WTC11 (cell line): ENCODE measurements at regions not wholly inside any gene's neighbourhood (a gene's known extent, or its start where the extent isn't known, plus 50 kb on each side); places are given as distances from the start of the nearest gene placed in this dataset.

Experiments
- ATAC-seq: fragments of 200-7000 bp; cut with Tn5 transposase; 2 replicates; pipeline ENCODE4 v1.10.0; 2021; ENCODE audit warnings: mild to moderate bottlenecking, moderate library complexity
- CTCF ChIA-PET: fragments of 300-600 bp; sonication (Branson Sonifier 250); formaldehyde crosslinking; loops from one replicate; lab custom pipeline; 2021; ENCODE audit warnings: antibody characterized with exemption; lab: Charles Lee
- POLR2A ChIA-PET: fragments of 350-600 bp; sonication (Branson Sonifier 250); formaldehyde crosslinking; loops from one replicate; lab custom pipeline; 2021; ENCODE audit warnings: antibody characterized with exemption; lab: Charles Lee
- DNase-seq: peaks from one replicate; pipeline ENCODE4 v3.0.0; 2021; ENCODE audit warnings: low spot score
- H3K27ac Mint-ChIP-seq: 2 replicates; pipeline ENCODE4 v1.8.0; 2021; ENCODE audit warnings: mixed read lengths
- H3K27me3 Mint-ChIP-seq: 2 replicates; pipeline ENCODE4 v1.8.0; 2021; ENCODE audit warnings: low read depth, mild to moderate bottlenecking, moderate library complexity, mixed read lengths
- H3K36me3 Mint-ChIP-seq: 2 replicates; pipeline ENCODE4 v1.8.0; 2021; ENCODE audit warnings: mixed read lengths
- H3K4me1 Mint-ChIP-seq: 2 replicates; pipeline ENCODE4 v1.8.0; 2022; ENCODE audit warnings: mixed read lengths
- H3K4me3 Mint-ChIP-seq: 2 replicates; pipeline ENCODE4 v1.8.0; 2021; ENCODE audit warnings: mild to moderate bottlenecking, moderate library complexity, mixed read lengths
- H3K9me3 Mint-ChIP-seq: 2 replicates; pipeline ENCODE4 v1.8.0; 2021; ENCODE audit warnings: mixed read lengths
- GABPB1 ChIP-seq: sonication (generic); formaldehyde crosslinking; IDR thresholded peaks from 2 replicates; pipeline ENCODE4 v1.8.1; 2023; ENCODE audit warnings: mild to moderate bottlenecking, missing genetic modification reagents
- IRF2 ChIP-seq: sonication (generic); formaldehyde crosslinking; IDR thresholded peaks from 2 replicates; pipeline ENCODE4 v1.8.0; 2022; ENCODE audit warnings: low read depth, missing genetic modification reagents, borderline replicate concordance
- NFYB ChIP-seq: sonication (generic); formaldehyde crosslinking; conservative IDR thresholded peaks from 2 replicates; pipeline ENCODE4 v1.8.0; 2022; ENCODE audit warnings: low read depth, missing genetic modification reagents
- NR1H2 ChIP-seq: sonication (generic); formaldehyde crosslinking; IDR thresholded peaks from 2 replicates; pipeline ENCODE4 v1.9.0; 2021; ENCODE audit warnings: mild to moderate bottlenecking, moderate library complexity, missing genetic modification reagents
- SP1 ChIP-seq: sonication (generic); formaldehyde crosslinking; conservative IDR thresholded peaks from 2 replicates; pipeline ENCODE4 v1.8.1; 2022; ENCODE audit warnings: missing genetic modification reagents
- TCF7 ChIP-seq: sonication (generic); formaldehyde crosslinking; IDR thresholded peaks from 2 replicates; pipeline ENCODE4 v1.8.0; 2022; ENCODE audit warnings: mild to moderate bottlenecking, low read depth, missing genetic modification reagents, moderate library complexity
- ZNF138 ChIP-seq: sonication (generic); formaldehyde crosslinking; conservative IDR thresholded peaks from 2 replicates; pipeline ENCODE4 v1.8.1; 2022; ENCODE audit warnings: mild to moderate bottlenecking, moderate library complexity, missing genetic modification reagents
- TF ChIP-seq, protein P1 (sequence below): sonication (generic); formaldehyde crosslinking; conservative IDR thresholded peaks from 2 replicates; pipeline ENCODE4 v1.8.1; 2022; ENCODE audit warnings: mild to moderate bottlenecking, missing genetic modification reagents
- TF ChIP-seq, protein P2 (sequence below): sonication (generic); formaldehyde crosslinking; IDR thresholded peaks from 2 replicates; pipeline ENCODE4 v1.8.0; 2023; ENCODE audit warnings: missing genetic modification reagents
- TF ChIP-seq, protein P3 (sequence below): sonication (generic); formaldehyde crosslinking; IDR thresholded peaks from 2 replicates; pipeline ENCODE4 v1.8.1; 2022; ENCODE audit warnings: mild to moderate bottlenecking, moderate library complexity, missing genetic modification reagents
- TF ChIP-seq, protein P4 (sequence below): fragments of 250-450 bp; sonication (Bioruptor Pico); IDR thresholded peaks from 2 replicates; pipeline ENCODE4 v1.9.0; 2021; ENCODE audit warnings: mild to moderate bottlenecking, borderline replicate concordance
- TF ChIP-seq, protein P5 (sequence below): fragments of 200-600 bp; IDR thresholded peaks from 2 replicates; pipeline ENCODE4 v1.8.0; 2022; ENCODE audit warnings: antibody characterized with exemption
- TF ChIP-seq, protein P6 (sequence below): sonication (generic); formaldehyde crosslinking; IDR thresholded peaks from 2 replicates; pipeline ENCODE4 v1.8.1; 2022; ENCODE audit warnings: missing genetic modification reagents, borderline replicate concordance
- TF ChIP-seq, protein P7 (sequence below): sonication (generic); formaldehyde crosslinking; IDR thresholded peaks from 2 replicates; pipeline ENCODE4 v1.8.1; 2022; ENCODE audit warnings: low read depth, missing genetic modification reagents, borderline replicate concordance

DNA sequence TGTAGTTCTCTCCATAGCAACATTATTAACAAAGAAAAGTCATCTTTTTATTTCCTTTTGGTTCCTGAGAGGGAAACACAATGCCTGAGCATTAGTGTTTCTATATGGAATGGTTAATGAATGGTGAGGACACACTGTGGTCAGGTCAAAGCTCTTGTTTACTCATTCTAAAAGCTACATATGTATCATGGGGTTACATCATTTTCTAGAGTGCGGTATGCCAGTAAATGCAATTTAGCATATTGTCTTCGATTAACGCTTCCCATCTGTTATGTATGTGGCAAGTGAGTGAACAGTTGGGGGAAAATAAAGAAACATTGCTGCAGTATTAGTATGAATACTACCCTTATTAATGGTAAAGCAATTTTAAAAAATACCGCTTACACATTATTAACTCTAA, 1152.2 kb upstream of the SPRY2 start:
- Mint-ChIP-seq H3K4me1 (peaks cover 11% of the 10 kb centered on the region), H3K27me3 (no peaks in the 10 kb centered on the region), H3K9me3 (peaks cover 4% of the 10 kb centered on the region), H3K4me3 (no peak overlapping the region), H3K36me3 (no peaks in the 10 kb centered on the region), H3K27ac (no peak overlapping the region; the same call in 1 of the 2 replicates)
- ATAC-seq: no peak
- POLR2A ChIA-PET: no interaction called here
- CTCF ChIA-PET: no interaction called here
- TF ChIP-seq GABPB1: peak; percentile 83
- TF ChIP-seq, protein P1, sequence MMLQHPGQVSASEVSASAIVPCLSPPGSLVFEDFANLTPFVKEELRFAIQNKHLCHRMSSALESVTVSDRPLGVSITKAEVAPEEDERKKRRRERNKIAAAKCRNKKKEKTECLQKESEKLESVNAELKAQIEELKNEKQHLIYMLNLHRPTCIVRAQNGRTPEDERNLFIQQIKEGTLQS (CRISPR knock-in tag): no peak
- DNase-seq: no peak

DNA sequence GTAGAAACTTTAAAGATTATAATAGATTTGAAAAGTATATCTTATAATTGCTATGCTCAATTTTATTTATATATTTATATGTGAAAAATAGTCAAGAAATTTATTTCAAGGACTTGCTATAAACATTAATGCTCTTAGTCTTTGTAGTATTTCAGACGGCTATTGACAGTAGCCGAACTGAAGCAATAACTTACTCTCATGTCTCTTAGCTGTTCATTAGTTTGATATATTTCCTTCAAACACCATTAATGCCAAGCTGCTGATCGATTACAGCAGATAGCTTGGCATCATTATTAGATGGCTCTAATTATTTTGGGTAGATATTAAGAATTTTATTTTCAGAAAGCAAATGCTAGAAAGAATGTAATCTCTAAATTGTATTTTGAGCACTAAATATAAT, 1151.5 kb upstream of the SPRY2 start:
- H3K27me3 Mint-ChIP-seq: no peaks in the 10 kb centered on the region
- no peak for DNase-seq
- H3K4me1 Mint-ChIP-seq: peaks cover 12% of the 10 kb centered on the region
- no peak for ATAC-seq
- TF ChIP-seq NFYB (CRISPR knock-in tag): no peak
- no peak for TF ChIP-seq SP1 (CRISPR knock-in tag)
- TF ChIP-seq ZNF138 (CRISPR knock-in tag): no peak
- TF ChIP-seq, protein P2, sequence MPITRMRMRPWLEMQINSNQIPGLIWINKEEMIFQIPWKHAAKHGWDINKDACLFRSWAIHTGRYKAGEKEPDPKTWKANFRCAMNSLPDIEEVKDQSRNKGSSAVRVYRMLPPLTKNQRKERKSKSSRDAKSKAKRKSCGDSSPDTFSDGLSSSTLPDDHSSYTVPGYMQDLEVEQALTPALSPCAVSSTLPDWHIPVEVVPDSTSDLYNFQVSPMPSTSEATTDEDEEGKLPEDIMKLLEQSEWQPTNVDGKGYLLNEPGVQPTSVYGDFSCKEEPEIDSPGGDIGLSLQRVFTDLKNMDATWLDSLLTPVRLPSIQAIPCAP (CRISPR knock-in tag): no peak
- TF ChIP-seq, protein P3, sequence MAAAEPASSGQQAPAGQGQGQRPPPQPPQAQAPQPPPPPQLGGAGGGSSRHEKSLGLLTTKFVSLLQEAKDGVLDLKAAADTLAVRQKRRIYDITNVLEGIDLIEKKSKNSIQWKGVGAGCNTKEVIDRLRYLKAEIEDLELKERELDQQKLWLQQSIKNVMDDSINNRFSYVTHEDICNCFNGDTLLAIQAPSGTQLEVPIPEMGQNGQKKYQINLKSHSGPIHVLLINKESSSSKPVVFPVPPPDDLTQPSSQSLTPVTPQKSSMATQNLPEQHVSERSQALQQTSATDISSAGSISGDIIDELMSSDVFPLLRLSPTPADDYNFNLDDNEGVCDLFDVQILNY: no peak
- TF ChIP-seq IRF2 (CRISPR knock-in tag): no peak
- TF ChIP-seq, protein P4, sequence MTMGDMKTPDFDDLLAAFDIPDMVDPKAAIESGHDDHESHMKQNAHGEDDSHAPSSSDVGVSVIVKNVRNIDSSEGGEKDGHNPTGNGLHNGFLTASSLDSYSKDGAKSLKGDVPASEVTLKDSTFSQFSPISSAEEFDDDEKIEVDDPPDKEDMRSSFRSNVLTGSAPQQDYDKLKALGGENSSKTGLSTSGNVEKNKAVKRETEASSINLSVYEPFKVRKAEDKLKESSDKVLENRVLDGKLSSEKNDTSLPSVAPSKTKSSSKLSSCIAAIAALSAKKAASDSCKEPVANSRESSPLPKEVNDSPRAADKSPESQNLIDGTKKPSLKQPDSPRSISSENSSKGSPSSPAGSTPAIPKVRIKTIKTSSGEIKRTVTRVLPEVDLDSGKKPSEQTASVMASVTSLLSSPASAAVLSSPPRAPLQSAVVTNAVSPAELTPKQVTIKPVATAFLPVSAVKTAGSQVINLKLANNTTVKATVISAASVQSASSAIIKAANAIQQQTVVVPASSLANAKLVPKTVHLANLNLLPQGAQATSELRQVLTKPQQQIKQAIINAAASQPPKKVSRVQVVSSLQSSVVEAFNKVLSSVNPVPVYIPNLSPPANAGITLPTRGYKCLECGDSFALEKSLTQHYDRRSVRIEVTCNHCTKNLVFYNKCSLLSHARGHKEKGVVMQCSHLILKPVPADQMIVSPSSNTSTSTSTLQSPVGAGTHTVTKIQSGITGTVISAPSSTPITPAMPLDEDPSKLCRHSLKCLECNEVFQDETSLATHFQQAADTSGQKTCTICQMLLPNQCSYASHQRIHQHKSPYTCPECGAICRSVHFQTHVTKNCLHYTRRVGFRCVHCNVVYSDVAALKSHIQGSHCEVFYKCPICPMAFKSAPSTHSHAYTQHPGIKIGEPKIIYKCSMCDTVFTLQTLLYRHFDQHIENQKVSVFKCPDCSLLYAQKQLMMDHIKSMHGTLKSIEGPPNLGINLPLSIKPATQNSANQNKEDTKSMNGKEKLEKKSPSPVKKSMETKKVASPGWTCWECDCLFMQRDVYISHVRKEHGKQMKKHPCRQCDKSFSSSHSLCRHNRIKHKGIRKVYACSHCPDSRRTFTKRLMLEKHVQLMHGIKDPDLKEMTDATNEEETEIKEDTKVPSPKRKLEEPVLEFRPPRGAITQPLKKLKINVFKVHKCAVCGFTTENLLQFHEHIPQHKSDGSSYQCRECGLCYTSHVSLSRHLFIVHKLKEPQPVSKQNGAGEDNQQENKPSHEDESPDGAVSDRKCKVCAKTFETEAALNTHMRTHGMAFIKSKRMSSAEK (CRISPR knock-in tag): no peak
- TF ChIP-seq, protein P5, sequence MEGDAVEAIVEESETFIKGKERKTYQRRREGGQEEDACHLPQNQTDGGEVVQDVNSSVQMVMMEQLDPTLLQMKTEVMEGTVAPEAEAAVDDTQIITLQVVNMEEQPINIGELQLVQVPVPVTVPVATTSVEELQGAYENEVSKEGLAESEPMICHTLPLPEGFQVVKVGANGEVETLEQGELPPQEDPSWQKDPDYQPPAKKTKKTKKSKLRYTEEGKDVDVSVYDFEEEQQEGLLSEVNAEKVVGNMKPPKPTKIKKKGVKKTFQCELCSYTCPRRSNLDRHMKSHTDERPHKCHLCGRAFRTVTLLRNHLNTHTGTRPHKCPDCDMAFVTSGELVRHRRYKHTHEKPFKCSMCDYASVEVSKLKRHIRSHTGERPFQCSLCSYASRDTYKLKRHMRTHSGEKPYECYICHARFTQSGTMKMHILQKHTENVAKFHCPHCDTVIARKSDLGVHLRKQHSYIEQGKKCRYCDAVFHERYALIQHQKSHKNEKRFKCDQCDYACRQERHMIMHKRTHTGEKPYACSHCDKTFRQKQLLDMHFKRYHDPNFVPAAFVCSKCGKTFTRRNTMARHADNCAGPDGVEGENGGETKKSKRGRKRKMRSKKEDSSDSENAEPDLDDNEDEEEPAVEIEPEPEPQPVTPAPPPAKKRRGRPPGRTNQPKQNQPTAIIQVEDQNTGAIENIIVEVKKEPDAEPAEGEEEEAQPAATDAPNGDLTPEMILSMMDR: no peak
- TF ChIP-seq, protein P6, sequence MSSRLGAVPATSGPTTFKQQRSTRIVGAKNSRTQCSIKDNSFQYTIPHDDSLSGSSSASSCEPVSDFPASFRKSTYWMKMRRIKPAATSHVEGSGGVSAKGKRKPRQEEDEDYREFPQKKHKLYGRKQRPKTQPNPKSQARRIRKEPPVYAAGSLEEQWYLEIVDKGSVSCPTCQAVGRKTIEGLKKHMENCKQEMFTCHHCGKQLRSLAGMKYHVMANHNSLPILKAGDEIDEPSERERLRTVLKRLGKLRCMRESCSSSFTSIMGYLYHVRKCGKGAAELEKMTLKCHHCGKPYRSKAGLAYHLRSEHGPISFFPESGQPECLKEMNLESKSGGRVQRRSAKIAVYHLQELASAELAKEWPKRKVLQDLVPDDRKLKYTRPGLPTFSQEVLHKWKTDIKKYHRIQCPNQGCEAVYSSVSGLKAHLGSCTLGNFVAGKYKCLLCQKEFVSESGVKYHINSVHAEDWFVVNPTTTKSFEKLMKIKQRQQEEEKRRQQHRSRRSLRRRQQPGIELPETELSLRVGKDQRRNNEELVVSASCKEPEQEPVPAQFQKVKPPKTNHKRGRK: no peak
- no peak for TF ChIP-seq NR1H2 (CRISPR knock-in tag)
- no peak for TF ChIP-seq GABPB1
- TF ChIP-seq, protein P7, sequence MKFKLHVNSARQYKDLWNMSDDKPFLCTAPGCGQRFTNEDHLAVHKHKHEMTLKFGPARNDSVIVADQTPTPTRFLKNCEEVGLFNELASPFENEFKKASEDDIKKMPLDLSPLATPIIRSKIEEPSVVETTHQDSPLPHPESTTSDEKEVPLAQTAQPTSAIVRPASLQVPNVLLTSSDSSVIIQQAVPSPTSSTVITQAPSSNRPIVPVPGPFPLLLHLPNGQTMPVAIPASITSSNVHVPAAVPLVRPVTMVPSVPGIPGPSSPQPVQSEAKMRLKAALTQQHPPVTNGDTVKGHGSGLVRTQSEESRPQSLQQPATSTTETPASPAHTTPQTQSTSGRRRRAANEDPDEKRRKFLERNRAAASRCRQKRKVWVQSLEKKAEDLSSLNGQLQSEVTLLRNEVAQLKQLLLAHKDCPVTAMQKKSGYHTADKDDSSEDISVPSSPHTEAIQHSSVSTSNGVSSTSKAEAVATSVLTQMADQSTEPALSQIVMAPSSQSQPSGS (CRISPR knock-in tag): no peak
- no peak for TF ChIP-seq TCF7
- H3K9me3 Mint-ChIP-seq: no peaks in the 10 kb centered on the region
- H3K36me3 Mint-ChIP-seq: no peaks in the 10 kb centered on the region
- no peak overlapping the region for H3K4me3 Mint-ChIP-seq
- H3K27ac Mint-ChIP-seq: no peak overlapping the region
- POLR2A ChIA-PET: no interaction called here
- CTCF ChIA-PET: no interaction called here
